ENCODE measurements at regions not wholly inside any gene's neighbourhood (a gene's known extent, or its start where the extent isn't known, plus 50 kb on each side); places are given as distances from the start of the nearest gene placed in this dataset.

GRCh38 chr11:100612766-100613165 lies 74.3 kb upstream of the ARHGAP42 start:
- H3K27ac ChIP-seq (ENCODE audit: extremely low read length, insufficient read depth, low read length) = no peak overlapping the region
- H3K4me2 ChIP-seq (ENCODE audit: low read depth, low read length) = no peak overlapping the region
- 0% methylated on average over 2 of the region's 2 CpGs for WGBS (ENCODE audit: low lambda C conversion rate)
- no peak overlapping the region for H2AFZ ChIP-seq (ENCODE audit: low read length)
- BruUV-seq (replicated peaks) = no TSS peak
- H3K4me3 ChIP-seq (replicated peaks in 1 of 3; ENCODE audit: insufficient read depth in 1 of 3, low read depth in 2 of 3, low read length in 3 of 3) = no peak overlapping the region
- CTCF ChIA-PET (ENCODE audit: low intra/inter-chr PET ratio, low total read pairs) = no interaction called here
- no peak for FAIRE-seq
- H4K20me1 ChIP-seq (ENCODE audit: insufficient read depth, low read length) = no peaks in the 10 kb centered on the region
- in situ Hi-C loops (cut with HindIII; ENCODE audit: extremely low pct_ligation_motif_present, low pct_unique_long_range_greater_than_20kb) = no loop called here
- H3K27me3 ChIP-seq (ENCODE audit: control insufficient read depth in 1 of 2, insufficient read depth in 2 of 2, low read length in 2 of 2) = no peaks in the 10 kb centered on the region
- no peak for TF ChIP-seq RFX1 (IDR thresholded peaks at IDR 0.05)
- no peak for TF ChIP-seq EED (CRISPR knock-in tag; IDR thresholded peaks at IDR 0.05)
- TF ChIP-seq ZNF768 (CRISPR knock-in tag; IDR thresholded peaks at IDR 0.05) = no peak
- no peak for TF ChIP-seq ZNF253 (CRISPR knock-in tag; IDR thresholded peaks at IDR 0.05; ENCODE audit: borderline replicate concordance)
- TF ChIP-seq PPARG (CRISPR knock-in tag; conservative IDR thresholded peaks at IDR 0.05) = no peak
- TF ChIP-seq ARNT (IDR thresholded peaks at IDR 0.05) = no peak
- TF ChIP-seq LBX2 (CRISPR knock-in tag; IDR thresholded peaks at IDR 0.05; ENCODE audit: borderline replicate concordance) = no peak
- TF ChIP-seq ZNF383 (CRISPR knock-in tag; IDR thresholded peaks at IDR 0.05; ENCODE audit: borderline replicate concordance) = no peak
- TF ChIP-seq REL (CRISPR knock-in tag; conservative IDR thresholded peaks at IDR 0.05) = no peak
- TF ChIP-seq ZNF530 (CRISPR knock-in tag; IDR thresholded peaks at IDR 0.05; ENCODE audit: low read depth) = no peak
- no peak for TF ChIP-seq ZKSCAN5 (CRISPR knock-in tag; IDR thresholded peaks at IDR 0.05)
- no peak for TF ChIP-seq KLF15 (CRISPR knock-in tag; IDR thresholded peaks at IDR 0.05; ENCODE audit: borderline replicate concordance)
- no peak for TF ChIP-seq CENPX (CRISPR knock-in tag; IDR thresholded peaks at IDR 0.05)
- no peak for TF ChIP-seq SKI (IDR thresholded peaks at IDR 0.05; ENCODE audit: partially characterized antibody)
- no peak for TF ChIP-seq HOXA3 (CRISPR knock-in tag; IDR thresholded peaks at IDR 0.05)
- no peak for TF ChIP-seq FOXJ3 (CRISPR knock-in tag; IDR thresholded peaks at IDR 0.05; ENCODE audit: borderline replicate concordance)
- TF ChIP-seq THAP8 (CRISPR knock-in tag; IDR thresholded peaks at IDR 0.05; ENCODE audit: borderline replicate concordance) = no peak
- no peak for TF ChIP-seq HBP1 (CRISPR knock-in tag; IDR thresholded peaks at IDR 0.05; ENCODE audit: low read depth)
- TF ChIP-seq TFE3 (CRISPR knock-in tag; IDR thresholded peaks at IDR 0.05) = no peak
- no peak for TF ChIP-seq BORCS8-MEF2B (CRISPR knock-in tag; IDR thresholded peaks at IDR 0.05)
- POLR2A ChIA-PET = no interaction called here
- no peaks in the 10 kb centered on the region for H3K4me1 ChIP-seq (ENCODE audit: insufficient read depth, low read length)
- no peak overlapping the region for H3K9ac ChIP-seq (ENCODE audit: insufficient read depth, low read depth, low read length)
- no peaks in the 10 kb centered on the region for H3K79me2 ChIP-seq (ENCODE audit: insufficient read depth, low read length)
- ATAC-seq = no peak
- H3K9me3 ChIP-seq (ENCODE audit: low read length) = no peaks in the 10 kb centered on the region
- H3K36me3 ChIP-seq (replicated peaks in 1 of 2; ENCODE audit: control insufficient read depth in 1 of 2, insufficient read depth in 2 of 2, low read length in 2 of 2) = no peaks in the 10 kb centered on the region
- no peak for DNase-seq (ENCODE audit: low spot score)
- intact Hi-C loops (cut with micrococcal nuclease; ENCODE audit: unreplicated experiment) = no loop called here
